ENCODE measurements at regions not wholly inside any gene's neighbourhood (a gene's known extent, or its start where the extent isn't known, plus 50 kb on each side); places are given as distances from the start of the nearest gene placed in this dataset.

- Histone ChIP-seq H2AFZ (ENCODE audit: low read length) (no peak overlapping the region), H4K8ac (ENCODE audit: extremely low read depth, insufficient read depth, low read length) (no peak overlapping the region), H2BK20ac (ENCODE audit: low read length) (no peak overlapping the region), H3K4ac (replicated peaks; ENCODE audit: insufficient read length, low read depth, low read length) (no peak overlapping the region), H4K5ac (ENCODE audit: insufficient read length, low read depth, low read length) (no peak overlapping the region), H2BK120ac (replicated peaks; ENCODE audit: low read depth, low read length) (no peak overlapping the region), H2BK5ac (ENCODE audit: low read depth, low read length) (no peak overlapping the region), H2AK5ac (ENCODE audit: low read depth, low read length) (no peak overlapping the region), H3K18ac (ENCODE audit: extremely low read depth, low read length) (no peak overlapping the region), H3K56ac (replicated peaks; ENCODE audit: insufficient read length, low read depth, low read length) (no peak overlapping the region), H3K27ac (ENCODE audit: low read depth, low read length) (no peak overlapping the region), H3K23ac (ENCODE audit: insufficient read length) (no peak overlapping the region), H3K9me3 (ENCODE audit: insufficient read depth in 2 of 2, low read depth in 1 of 2, low read length in 1 of 2) (no peaks in the 10 kb centered on the region), H3K79me1 (ENCODE audit: low read depth, low read length) (no peaks in the 10 kb centered on the region), H3K36me3 (ENCODE audit: control insufficient read depth in 2 of 4, insufficient read depth in 4 of 4, low read length in 3 of 4) (no peaks in the 10 kb centered on the region), H2BK12ac (ENCODE audit: low read depth, low read length) (no peak overlapping the region), H3K9ac (replicated peaks in 1 of 4; ENCODE audit: extremely low read depth in 1 of 4, low read depth in 3 of 4, low read length in 3 of 4) (no peak overlapping the region), H3K27me3 (replicated peaks in 1 of 4; ENCODE audit: control insufficient read depth in 3 of 4, extremely low read depth in 1 of 4, insufficient read depth in 3 of 4, low read length in 3 of 4) (no peaks in the 10 kb centered on the region; a peak in 1 of 7 replicates), H3K79me2 (ENCODE audit: control insufficient read depth in 1 of 2, insufficient read depth in 2 of 2, low read length in 2 of 2) (no peaks in the 10 kb centered on the region), H4K91ac (replicated peaks; ENCODE audit: insufficient read length, low read length) (no peak overlapping the region), H3K14ac (ENCODE audit: insufficient read length) (no peak overlapping the region), H3K4me2 (ENCODE audit: insufficient read depth in 1 of 2, low read depth in 2 of 2, low read length in 2 of 2) (no peak overlapping the region), H3K4me1 (replicated peaks in 1 of 4; ENCODE audit: control insufficient read depth in 3 of 4, insufficient read depth in 4 of 4, low read length in 3 of 4) (peaks cover 0 to 11% (median 3%) of the 10 kb centered on the region in 4 experiments; a peak in 3 of 7 replicates), H3K23me2 (ENCODE audit: low read depth, low read length) (no peaks in the 10 kb centered on the region), H3K4me3 (ENCODE audit: extremely low read depth in 1 of 4, insufficient read depth in 2 of 4, low read depth in 3 of 4, low read length in 4 of 4) (no peak overlapping the region), H4K20me1 (replicated peaks in 1 of 2; ENCODE audit: control insufficient read depth in 1 of 2, insufficient read depth in 2 of 2, low read length in 2 of 2) (no peaks in the 10 kb centered on the region), H2BK15ac (ENCODE audit: low read length) (no peak overlapping the region)
- FAIRE-seq (no peak), DNase-seq (ENCODE audit: low read depth in 1 of 2, low spot score in 2 of 2) (no peak)
- ChIA-PET POLR2A (ENCODE audit: partially characterized antibody) (no interaction called here), CTCF (ENCODE audit: partially characterized antibody) (no interaction called here)
- 89% methylated on average over 5 of the region's 5 CpGs; no CpG with 5 or more reads in 1 of the 2 experiments for WGBS, 2 experiments (ENCODE audit: extremely low coverage in 1 of 2, insufficient coverage in 1 of 2, insufficient read length in 1 of 2, insufficient replicate concordance in 2 of 2, low coverage in 1 of 2, low lambda C conversion rate in 2 of 2, missing lambda C conversion rate in 1 of 2)
- TF ChIP-seq SUZ12 (IDR thresholded peaks at IDR 0.05; ENCODE audit: low read length): no peak
- no peak for TF ChIP-seq TAF7 (optimal IDR thresholded peaks at IDR 0.05; ENCODE audit: borderline replicate concordance, low read depth, low read length)
- TF ChIP-seq E2F6 (IDR thresholded peaks at IDR 0.05): no peak
- no peak for TF ChIP-seq JUND (IDR thresholded peaks at IDR 0.05; ENCODE audit: low read length)
- no peak for TF ChIP-seq KDM1A (IDR thresholded peaks at IDR 0.05; ENCODE audit: borderline replicate concordance, low read length)
Observed at GRCh38 chr13:36531746-36532486, 99.6 kb downstream of the CCNA1 start.
